Liver (tissue), 8 donors: ENCODE measurements at regions not wholly inside any gene's neighbourhood (a gene's known extent, or its start where the extent isn't known, plus 50 kb on each side); places are given as distances from the start of the nearest gene placed in this dataset.

Experiments
- DNase-seq: peaks from one replicate; pipeline ENCODE4 v3.0.0-alpha.2; 2017; ENCODE audit warnings: low spot score
- H3K27ac ChIP-seq, 2 donors: one replicate each; pipeline ENCODE4 v1.7.0; 2013; ENCODE audit warnings: inconsistent platforms in 2 of 2, low read length in 2 of 2, control low read depth in 1 of 2, low read depth in 1 of 2, mild to moderate bottlenecking in 1 of 2
- H3K27me3 ChIP-seq, 4 donors: one replicate each; pipeline versions ENCODE4 v1.6.1 to v1.7.0; 2013; ENCODE audit warnings: low read length in 3 of 4, inconsistent platforms in 1 of 4, mild to moderate bottlenecking in 1 of 4, moderate library complexity in 1 of 4; ENCODE audit not compliant: control insufficient read depth in 4 of 4, insufficient read depth in 4 of 4
- H3K36me3 ChIP-seq, 4 donors: one replicate each; pipeline versions ENCODE4 v1.6.1 to v1.7.0; 2013; ENCODE audit warnings: low read length in 3 of 4, mild to moderate bottlenecking in 3 of 4, low read depth in 1 of 4, moderate library complexity in 1 of 4; ENCODE audit not compliant: control insufficient read depth in 4 of 4, insufficient read depth in 3 of 4
- H3K4me1 ChIP-seq, 4 donors: one replicate each; pipeline versions ENCODE4 v1.6.1 to v1.7.0; 2013; ENCODE audit warnings: low read length in 3 of 4, mild to moderate bottlenecking in 3 of 4, moderate library complexity in 1 of 4; ENCODE audit not compliant: control insufficient read depth in 4 of 4, insufficient read depth in 4 of 4
- H3K4me3 ChIP-seq, 3 donors: one replicate each; pipeline versions ENCODE4 v1.6.1 to v1.7.0; 2013; ENCODE audit warnings: low read length in 3 of 3, control low read depth in 1 of 3, low read depth in 1 of 3, mild to moderate bottlenecking in 1 of 3
- H3K9ac ChIP-seq, 2 donors: one replicate each; pipeline ENCODE4 v1.7.0; 2013; ENCODE audit warnings: low read length in 2 of 2, mild to moderate bottlenecking in 2 of 2, moderate library complexity in 2 of 2, control low read depth in 1 of 2, low read depth in 1 of 2
- H3K9me3 ChIP-seq, 4 donors: one replicate each; pipeline versions ENCODE4 v1.6.1 to v1.7.0; 2013; ENCODE audit warnings: low read length in 3 of 4; ENCODE audit not compliant: control insufficient read depth in 4 of 4
- EGR1 ChIP-seq, 2 donors: IDR thresholded peaks; 2 replicates each; pipeline ENCODE4 v1.6.1; 2016 to 2018; ENCODE audit warnings: antibody characterized with exemption in 2 of 2, low read depth in 2 of 2
- FOXA1 ChIP-seq: IDR thresholded peaks from 2 replicates; pipeline ENCODE4 v1.6.1; 2016; ENCODE audit warnings: antibody characterized with exemption
- FOXA2 ChIP-seq: IDR thresholded peaks from 2 replicates; pipeline ENCODE4 v1.6.1; 2016; ENCODE audit warnings: antibody characterized with exemption
- GABPA ChIP-seq, 2 donors: IDR thresholded peaks in 1 of 2; conservative IDR thresholded peaks in 1 of 2; 2 replicates each; pipeline ENCODE4 v1.6.1; 2016; ENCODE audit warnings: antibody characterized with exemption in 2 of 2, mild to moderate bottlenecking in 1 of 2, moderate library complexity in 1 of 2
- JUND ChIP-seq, 2 donors: IDR thresholded peaks; 2 replicates each; pipeline ENCODE4 v1.6.1; 2016; ENCODE audit warnings: antibody characterized with exemption in 2 of 2
- NR2F2 ChIP-seq: IDR thresholded peaks from 2 replicates; pipeline ENCODE4 v1.6.1; 2016; ENCODE audit warnings: antibody characterized with exemption
- RAD21 ChIP-seq, 2 donors: IDR thresholded peaks; 2 replicates each; pipeline ENCODE4 v1.6.1; 2016; ENCODE audit warnings: antibody characterized with exemption in 2 of 2, mild to moderate bottlenecking in 2 of 2
- SP1 ChIP-seq: IDR thresholded peaks from 2 replicates; pipeline ENCODE4 v1.6.1; 2018; ENCODE audit warnings: antibody characterized with exemption, mild to moderate bottlenecking
- TAF1 ChIP-seq: conservative IDR thresholded peaks from 2 replicates; pipeline ENCODE4 v1.6.1; 2016; ENCODE audit warnings: antibody characterized with exemption, mild to moderate bottlenecking
- YY1 ChIP-seq: IDR thresholded peaks from 2 replicates; pipeline ENCODE4 v1.6.1; 2016; ENCODE audit warnings: antibody characterized with exemption, mild to moderate bottlenecking
- WGBS: extraction: QIAGEN DNeasy Blood & Tissue Kit; methylation state at CpG from one replicate; pipeline ENCODE4 v1.1.7; 2013; 5-methylcytosine and 5-hydroxymethylcytosine counted together
- TF ChIP-seq, protein P1 (sequence below): IDR thresholded peaks from 2 replicates; pipeline ENCODE4 v1.6.1; 2016; ENCODE audit warnings: antibody characterized with exemption
- TF ChIP-seq, protein P2 (sequence below): IDR thresholded peaks from 2 replicates; pipeline ENCODE4 v1.6.1; 2016; ENCODE audit warnings: antibody characterized with exemption, mild to moderate bottlenecking
- TF ChIP-seq, protein P3 (sequence below): IDR thresholded peaks from 2 replicates; pipeline ENCODE4 v1.6.1; 2016; ENCODE audit warnings: antibody characterized with exemption
- TF ChIP-seq, protein P4 (sequence below): fragments of 150-350 bp; IDR thresholded peaks from 2 replicates; pipeline ENCODE4 v1.5.1; 2017; ENCODE audit warnings: improper control_type of control experiment, low read depth, low read length; ENCODE audit not compliant: missing input control
- donor health status: healthy.
- donor health status: healthy.
- donor health status: healthy.
- donor health status: healthy.
- donor health status: healthy.

DNA sequence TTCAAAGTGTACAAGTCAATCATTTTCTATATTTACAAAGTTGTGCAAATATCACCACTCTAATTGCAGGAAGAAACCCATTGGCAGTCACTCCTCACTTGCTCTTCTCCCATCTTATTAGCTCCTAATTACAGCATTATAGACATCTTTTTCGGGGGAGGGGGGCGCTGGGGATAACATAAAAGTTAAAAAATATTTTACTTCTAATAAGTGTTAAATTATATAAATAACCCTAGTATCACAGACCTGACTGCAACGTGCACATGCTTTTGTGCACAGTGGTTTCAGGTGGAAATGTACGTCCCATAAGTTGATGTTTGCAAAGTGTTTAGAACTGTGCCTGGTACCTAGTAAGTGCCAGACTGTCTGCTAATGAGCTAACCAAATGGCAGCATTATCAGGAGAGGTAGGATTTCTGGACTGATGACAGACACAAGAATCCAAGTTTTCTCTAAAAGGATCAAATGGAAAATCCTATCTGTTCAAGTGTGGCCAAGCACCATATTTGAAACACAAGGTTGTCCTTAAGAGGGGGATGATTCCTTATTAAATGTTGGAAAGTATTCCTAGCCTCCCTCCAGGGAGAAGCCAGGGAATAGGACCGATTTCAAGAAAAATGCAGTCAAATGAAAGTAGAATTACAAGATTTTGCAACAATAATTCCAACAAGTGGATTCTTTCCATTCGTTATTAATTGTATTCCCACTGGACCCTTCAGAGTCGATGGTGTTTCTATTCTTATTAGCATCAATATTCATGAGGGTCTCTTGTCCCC lies 70.0 kb downstream of the ACKR3 start:
- no peaks in the 10 kb centered on the region for H3K4me1 ChIP-seq
- TF ChIP-seq, protein P1, sequence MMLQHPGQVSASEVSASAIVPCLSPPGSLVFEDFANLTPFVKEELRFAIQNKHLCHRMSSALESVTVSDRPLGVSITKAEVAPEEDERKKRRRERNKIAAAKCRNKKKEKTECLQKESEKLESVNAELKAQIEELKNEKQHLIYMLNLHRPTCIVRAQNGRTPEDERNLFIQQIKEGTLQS, result no peak
- TF ChIP-seq FOXA2 (no peak), EGR1 (IDR thresholded peaks at IDR 0.05; ENCODE audit: low read depth in 2 of 2) (no peak), GABPA (IDR thresholded peaks at IDR 0.05 in 1 of 2, conservative IDR thresholded peaks at IDR 0.05 in 1 of 2) (no peak), NR2F2 (no peak), TAF1 (no peak)
- TF ChIP-seq, protein P2, sequence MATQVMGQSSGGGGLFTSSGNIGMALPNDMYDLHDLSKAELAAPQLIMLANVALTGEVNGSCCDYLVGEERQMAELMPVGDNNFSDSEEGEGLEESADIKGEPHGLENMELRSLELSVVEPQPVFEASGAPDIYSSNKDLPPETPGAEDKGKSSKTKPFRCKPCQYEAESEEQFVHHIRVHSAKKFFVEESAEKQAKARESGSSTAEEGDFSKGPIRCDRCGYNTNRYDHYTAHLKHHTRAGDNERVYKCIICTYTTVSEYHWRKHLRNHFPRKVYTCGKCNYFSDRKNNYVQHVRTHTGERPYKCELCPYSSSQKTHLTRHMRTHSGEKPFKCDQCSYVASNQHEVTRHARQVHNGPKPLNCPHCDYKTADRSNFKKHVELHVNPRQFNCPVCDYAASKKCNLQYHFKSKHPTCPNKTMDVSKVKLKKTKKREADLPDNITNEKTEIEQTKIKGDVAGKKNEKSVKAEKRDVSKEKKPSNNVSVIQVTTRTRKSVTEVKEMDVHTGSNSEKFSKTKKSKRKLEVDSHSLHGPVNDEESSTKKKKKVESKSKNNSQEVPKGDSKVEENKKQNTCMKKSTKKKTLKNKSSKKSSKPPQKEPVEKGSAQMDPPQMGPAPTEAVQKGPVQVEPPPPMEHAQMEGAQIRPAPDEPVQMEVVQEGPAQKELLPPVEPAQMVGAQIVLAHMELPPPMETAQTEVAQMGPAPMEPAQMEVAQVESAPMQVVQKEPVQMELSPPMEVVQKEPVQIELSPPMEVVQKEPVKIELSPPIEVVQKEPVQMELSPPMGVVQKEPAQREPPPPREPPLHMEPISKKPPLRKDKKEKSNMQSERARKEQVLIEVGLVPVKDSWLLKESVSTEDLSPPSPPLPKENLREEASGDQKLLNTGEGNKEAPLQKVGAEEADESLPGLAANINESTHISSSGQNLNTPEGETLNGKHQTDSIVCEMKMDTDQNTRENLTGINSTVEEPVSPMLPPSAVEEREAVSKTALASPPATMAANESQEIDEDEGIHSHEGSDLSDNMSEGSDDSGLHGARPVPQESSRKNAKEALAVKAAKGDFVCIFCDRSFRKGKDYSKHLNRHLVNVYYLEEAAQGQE, result no peak
- TF ChIP-seq, protein P3, sequence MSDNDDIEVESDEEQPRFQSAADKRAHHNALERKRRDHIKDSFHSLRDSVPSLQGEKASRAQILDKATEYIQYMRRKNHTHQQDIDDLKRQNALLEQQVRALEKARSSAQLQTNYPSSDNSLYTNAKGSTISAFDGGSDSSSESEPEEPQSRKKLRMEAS, result no peak
- no peak overlapping the region for H3K27ac ChIP-seq
- WGBS, result 86% methylated on average over 7 of the region's 7 CpGs
- H3K36me3 ChIP-seq, result no peaks in the 10 kb centered on the region
- peaks cover 6 to 28% (median 15%) of the 10 kb centered on the region in 4 donors for H3K9me3 ChIP-seq
- H3K4me3 ChIP-seq, result no peak overlapping the region
- H3K27me3 ChIP-seq, result no peaks in the 10 kb centered on the region
- DNase-seq, result no peak
- no peak overlapping the region for H3K9ac ChIP-seq

DNA sequence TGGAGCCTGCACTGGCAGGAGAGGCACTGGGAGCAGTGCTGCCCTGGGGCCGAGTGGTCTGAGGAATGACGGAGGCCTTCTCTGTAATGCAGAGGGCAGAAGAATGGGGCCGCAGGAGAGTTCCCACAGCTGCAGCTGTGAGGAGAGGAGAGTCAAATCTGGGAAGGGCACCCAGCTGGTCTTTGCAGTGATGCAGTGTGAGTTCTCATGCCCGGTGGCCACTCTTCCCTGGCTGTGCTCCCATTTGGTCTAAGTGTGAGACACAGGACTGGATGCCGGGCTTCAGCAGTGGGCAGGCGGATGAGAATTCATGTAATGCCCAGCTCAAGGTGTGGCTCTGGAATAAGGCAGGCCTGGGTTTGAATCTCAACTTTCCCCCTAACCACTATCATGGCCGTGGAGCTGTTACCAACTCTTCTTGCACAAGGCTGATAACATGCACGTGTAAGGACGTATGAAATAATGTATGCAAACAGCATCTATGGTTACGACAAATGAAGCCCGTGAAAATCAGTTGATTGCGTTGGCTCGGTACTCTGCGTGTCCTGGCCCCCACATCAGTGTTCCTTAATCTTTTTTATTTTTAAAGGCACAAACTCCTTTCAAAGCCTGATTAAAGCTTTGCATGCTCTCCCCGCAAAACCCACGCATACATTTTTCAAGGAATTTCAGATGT lies 71.6 kb downstream of the ACKR3 start:
- Histone ChIP-seq H3K36me3 (no peaks in the 10 kb centered on the region), H3K9ac (no peak overlapping the region), H3K27ac (no peak overlapping the region), H3K4me3 (no peak overlapping the region), H3K4me1 (no peaks in the 10 kb centered on the region), H3K9me3 (peaks cover 6 to 28% (median 15%) of the 10 kb centered on the region in 4 donors), H3K27me3 (no peaks in the 10 kb centered on the region)
- TF ChIP-seq FOXA2 (no peak), YY1 (no peak), FOXA1 (no peak), GABPA (IDR thresholded peaks at IDR 0.05 in 1 of 2, conservative IDR thresholded peaks at IDR 0.05 in 1 of 2) (no peak), RAD21 (IDR thresholded peaks at IDR 0.05) (no peak), TAF1 (no peak), SP1 (no peak), JUND (IDR thresholded peaks at IDR 0.05) (no peak)
- TF ChIP-seq, protein P4, sequence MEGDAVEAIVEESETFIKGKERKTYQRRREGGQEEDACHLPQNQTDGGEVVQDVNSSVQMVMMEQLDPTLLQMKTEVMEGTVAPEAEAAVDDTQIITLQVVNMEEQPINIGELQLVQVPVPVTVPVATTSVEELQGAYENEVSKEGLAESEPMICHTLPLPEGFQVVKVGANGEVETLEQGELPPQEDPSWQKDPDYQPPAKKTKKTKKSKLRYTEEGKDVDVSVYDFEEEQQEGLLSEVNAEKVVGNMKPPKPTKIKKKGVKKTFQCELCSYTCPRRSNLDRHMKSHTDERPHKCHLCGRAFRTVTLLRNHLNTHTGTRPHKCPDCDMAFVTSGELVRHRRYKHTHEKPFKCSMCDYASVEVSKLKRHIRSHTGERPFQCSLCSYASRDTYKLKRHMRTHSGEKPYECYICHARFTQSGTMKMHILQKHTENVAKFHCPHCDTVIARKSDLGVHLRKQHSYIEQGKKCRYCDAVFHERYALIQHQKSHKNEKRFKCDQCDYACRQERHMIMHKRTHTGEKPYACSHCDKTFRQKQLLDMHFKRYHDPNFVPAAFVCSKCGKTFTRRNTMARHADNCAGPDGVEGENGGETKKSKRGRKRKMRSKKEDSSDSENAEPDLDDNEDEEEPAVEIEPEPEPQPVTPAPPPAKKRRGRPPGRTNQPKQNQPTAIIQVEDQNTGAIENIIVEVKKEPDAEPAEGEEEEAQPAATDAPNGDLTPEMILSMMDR, result no peak
- TF ChIP-seq, protein P2, result no peak
- no peak for DNase-seq
- 88% methylated on average over 16 of the region's 16 CpGs for WGBS
